ENCODE measurements at regions not wholly inside any gene's neighbourhood (a gene's known extent, or its start where the extent isn't known, plus 50 kb on each side); places are given as distances from the start of the nearest gene placed in this dataset.
"Not testable (repeated sequence)": the region's sequence is repeated elsewhere in the genome, so short reads cannot be mapped to it uniquely, and the experiment has no call there.

DNA sequence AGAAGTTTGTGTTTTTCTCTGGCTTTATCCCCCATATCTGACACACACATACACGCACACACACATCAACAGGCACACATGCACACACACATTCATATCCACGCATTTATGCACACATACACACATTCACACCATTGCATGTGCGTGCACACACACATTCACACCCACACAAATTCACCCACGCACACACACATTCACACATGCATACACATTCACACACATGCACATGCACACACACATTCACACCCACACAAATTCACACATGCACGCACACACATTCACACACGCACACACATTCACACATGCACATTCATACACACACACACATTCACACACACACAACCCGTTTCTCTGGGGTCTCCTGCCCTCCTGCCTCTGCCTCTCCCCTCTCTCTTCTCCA, 264.2 kb downstream of the BCL11B start:
- no peak for DNase-seq

DNA sequence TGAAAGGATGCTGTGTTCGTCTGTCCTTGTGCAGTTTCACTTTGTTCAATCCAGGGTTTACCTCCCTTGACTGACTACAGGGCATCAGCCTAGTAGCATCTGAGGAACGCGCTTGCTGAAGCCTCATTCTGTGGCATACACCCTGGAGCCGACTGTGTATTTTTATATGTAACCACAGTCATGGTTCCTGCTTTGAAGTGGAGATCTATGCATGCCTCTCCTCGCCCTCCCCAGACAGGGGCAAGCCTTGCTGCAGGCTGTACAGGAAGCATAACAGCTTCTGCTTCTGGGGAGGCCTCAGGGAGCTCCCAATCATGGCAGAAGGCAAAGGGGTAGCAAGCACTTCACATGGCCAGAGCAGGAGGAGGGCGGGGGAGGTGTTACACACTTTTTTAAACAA, 262.1 kb downstream of the BCL11B start:
- no peak for DNase-seq

DNA sequence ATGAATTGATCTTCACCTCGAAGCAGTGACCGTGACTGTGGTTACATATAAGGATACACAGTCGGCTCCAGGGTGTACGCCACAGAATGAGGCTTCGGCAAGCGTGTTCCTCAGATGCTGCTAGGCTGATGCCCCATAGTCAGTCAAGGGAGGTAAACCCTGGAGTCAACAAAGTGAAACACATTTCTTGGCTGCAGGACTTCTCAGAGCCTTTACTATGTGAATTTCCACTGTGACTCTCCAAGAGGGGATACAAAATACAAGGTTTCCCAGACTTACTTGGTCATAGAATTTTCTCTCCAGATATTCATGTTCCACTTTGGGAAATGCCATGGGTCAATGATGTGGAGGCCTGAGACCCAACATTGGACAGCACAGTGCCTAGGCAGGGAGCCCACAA, 260.6 kb downstream of the BCL11B start:
- no peak for DNase-seq

DNA sequence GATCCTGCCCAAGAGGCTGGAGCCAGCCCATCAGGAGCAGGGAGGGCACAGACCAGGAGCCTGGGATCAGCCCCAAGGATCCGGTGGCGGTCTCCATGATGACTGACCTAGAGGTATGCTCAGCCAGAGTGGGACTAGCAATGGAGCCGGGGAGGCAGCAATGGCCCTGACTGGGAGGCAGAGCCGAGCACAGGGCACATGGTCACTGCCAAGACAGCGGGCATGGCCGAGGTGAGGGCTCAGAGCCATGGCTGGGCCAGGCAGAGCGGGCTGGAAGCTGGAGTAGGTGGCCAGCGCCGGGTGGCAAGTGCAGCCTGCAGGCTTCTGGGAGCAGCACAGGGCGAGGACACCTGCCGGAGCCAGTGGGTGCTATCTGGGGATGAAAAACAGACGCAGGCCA, 259.3 kb downstream of the BCL11B start:
- DNase-seq: no peak

DNA sequence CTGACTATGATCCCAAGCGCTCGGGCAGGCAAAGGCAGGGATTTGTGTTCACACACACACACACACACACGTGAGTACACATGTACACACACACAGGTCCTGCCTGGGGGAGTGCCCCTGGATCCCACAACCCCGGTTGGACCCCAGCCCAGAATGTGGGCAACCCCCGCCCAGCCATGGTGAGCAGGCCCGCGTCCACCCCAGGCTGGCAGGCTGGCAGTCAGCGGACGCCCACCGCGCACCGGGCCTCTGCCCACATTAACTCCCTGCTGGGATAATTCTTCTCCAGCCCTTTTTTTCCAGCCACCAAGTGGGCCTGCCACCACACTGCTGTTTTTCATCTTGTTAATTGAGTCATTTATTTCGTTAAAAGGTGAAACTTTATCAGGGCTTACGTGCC, 256.2 kb downstream of the BCL11B start:
- DNase-seq: no peak

DNA sequence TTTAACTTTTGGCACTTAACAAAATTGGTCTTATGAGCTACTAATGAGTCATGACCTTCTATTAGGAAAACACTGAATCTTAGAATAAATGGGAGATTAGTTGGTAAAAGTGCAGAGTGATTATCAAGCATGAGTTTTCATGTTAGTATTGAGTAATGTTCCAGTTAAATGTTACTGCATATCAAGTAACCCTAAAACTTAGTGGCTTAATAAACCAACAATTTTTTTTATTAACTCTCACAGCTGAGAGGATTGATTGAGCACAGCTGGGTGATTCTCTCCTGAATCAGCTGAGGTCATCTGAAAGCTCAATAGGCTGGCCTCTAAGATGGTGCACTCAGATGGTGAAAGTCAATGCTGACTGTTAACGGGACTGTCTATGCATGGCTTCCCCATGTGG, 248.6 kb downstream of the BCL11B start:
- no peak for DNase-seq

DNA sequence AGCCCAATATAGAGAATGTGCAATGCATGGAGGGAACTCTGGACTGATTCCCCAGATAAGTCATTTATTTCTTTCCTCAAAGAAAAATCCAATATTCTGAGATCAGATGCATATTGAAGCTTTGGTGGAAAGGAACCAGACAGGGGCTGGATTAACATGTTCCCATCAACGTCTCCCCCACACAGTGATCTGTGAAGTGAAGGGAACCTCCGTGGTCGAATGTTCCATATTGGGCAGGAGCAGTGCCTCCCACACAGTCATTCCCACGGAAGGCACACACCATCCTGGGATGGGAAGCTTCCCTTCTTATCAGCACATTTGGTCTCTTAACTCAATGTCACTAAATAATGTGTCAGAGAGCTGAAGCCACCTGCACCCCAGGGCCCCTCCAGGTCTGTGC, 247.1 kb downstream of the BCL11B start:
- DNase-seq: no peak

DNA sequence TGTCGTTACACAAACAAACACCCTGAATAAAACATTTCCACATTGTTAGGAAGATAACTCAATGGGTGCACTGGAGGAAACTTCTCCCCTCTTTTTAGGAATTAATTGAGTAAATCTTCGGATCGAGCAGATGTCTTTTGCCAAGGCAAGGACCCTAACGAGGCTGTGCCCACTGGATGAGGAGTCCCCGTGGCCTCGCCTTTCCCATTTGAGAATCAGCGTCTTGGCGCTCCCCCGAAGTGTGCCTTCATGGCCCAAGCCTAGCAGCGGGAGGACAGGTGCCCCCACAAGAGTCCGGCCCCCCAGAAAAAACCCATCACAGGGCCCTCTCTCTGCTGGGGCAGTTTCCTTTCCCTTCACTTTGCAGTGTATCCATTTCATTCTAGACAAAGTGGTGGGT, 246.6 kb downstream of the BCL11B start:
- no peak for DNase-seq

DNA sequence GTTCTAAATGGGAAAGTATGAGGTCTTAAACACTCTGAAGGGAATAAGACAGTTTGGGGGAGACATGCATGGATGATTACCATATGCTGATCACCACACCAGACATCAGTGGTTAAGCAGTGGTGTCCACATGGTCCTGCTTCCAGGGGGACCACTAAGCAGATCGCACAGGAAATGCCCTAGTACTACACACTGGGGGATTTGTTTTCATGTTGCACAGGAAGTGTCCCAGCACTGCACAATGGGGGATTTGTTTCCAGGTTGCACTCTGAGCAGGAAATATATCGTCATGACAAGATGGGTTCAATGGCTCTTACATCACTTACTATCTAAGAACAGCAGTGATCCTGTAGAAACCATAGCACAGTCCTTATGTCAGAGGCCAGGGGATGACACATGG, 245.5 kb downstream of the BCL11B start:
- DNase-seq: no peak

DNA sequence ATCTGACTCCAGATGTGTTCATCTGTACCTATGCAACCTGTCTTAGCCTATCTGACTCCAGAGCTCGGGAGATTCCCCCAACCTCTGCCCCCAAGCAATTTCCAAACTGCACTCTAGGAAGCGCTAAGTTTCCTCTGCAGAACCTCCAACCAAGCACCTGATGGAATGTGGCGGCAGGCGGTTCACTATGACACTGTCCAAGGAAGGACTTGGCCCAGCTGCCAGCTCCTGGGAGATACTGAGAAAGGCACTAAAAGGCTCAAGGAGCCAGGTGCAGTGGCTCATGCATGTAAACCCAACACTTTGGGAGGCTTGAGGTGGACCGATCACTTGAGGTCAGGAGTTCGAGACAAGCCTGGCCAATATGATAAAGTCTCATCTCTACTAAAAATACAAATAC, 244.0 kb downstream of the BCL11B start:
- DNase-seq: no peak

DNA sequence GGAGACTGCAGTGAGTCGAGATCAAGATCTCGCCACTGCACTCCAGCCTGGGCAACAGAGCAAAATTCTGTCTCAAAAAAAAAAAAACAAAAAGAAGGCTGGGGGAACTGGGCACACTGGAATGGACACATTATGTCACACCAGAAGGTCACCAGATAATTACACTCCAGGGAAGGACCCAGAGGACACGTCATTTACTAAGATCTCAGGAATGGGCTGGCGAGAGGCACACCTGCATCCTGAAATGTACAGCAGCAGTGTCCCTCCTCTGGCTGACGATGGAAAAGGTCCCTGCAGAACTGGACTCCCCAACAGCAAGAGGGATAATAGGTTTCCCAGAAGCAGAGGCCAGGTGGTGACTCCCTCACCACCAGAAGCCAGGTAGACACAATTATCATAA, 243.5 kb downstream of the BCL11B start:
- no peak for DNase-seq

DNA sequence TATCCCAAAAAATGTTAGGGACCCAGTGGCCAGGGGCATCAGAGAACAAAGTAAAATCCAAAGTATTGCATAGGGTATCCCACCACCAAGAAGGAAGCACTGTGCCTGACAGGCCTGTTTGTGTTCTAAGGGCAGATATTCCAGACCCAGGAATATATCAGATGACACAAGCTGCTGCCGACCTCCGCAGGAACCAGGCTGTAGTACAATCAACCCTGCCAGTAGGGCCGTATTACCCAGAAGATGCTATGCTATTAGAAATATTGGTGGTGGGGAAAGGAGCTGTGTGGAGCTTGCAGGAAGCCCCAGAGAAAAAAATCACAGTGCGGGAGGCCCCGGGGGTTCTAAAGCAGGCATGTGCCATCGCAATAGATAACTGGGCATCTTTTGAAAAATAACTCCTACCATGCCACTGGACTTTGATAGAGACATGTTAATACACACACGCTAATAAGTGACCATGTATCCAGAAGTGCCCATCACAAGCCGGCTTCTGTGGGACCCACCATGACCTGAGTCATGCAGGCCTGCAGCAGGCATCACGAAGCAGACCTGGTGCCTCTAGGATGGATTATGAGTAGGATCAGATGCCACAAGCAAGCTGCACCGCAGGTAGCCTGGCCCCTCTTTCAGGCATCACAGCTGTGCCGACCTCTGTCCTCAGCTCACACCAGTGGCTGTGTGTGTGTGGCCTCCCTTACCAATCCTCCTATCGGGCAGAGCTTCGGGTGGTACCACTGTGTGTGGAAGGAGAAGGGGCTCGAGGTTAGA, 242.7 kb downstream of the BCL11B start:
- DNase-seq: no peak

DNA sequence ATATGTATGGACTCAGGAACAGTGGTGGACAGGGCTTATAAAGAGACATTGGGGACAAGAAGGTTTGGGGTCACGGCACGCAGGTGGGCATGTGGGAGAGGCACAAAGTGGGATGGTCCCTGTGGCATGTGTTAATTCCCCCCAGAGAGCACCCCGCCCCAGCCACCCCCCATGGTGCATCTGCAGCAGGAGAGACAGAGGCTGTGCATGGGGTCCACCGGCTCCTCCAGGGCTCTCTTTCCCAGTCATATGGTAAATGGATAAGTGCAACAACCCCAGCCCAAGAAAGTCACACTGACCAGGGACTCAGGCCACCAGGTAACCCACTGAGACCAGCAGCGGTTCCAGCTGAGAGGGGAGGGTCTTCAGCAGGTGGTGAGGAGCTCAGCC, 242.1 kb downstream of the BCL11B start:
- no peak for DNase-seq

DNA sequence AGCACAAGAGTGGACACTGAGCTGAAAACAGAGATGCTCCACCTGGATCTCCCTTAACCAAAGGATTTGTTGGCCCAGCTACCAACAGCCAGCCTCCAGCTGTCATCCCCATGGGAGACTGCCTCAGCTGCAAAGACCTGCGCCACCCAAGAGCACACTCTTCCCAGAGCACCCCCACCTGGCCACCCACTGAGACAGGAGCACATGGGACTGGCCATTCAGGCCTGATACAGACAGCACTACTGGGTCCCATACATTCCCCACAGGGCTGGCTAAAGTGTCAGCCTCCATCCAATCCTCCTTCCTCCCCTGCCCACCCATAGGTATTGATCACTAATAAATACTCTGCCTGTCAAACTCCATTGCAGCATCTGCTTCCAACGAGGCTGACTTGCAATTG, 241.5 kb downstream of the BCL11B start:
- DNase-seq: no peak

DNA sequence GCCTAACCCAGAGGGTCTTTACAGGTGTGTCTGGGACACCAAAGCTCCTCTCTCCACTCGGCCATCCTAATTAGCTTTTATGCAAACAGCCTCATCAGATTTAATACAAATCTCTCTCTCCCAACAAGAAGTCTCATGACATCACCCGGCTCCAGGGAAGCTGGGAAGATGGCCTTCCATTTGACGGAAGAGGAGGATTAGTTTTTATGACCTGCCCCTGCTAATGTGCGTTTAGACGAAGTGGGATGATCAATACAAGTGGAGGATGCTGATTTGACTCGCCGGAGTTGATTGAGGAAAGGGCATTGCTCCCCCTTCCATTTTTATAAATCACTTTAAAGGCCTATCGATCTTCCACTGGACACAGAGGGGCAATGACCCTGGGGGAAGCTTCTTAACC, 239.2 kb downstream of the BCL11B start:
- no peak for DNase-seq

DNA sequence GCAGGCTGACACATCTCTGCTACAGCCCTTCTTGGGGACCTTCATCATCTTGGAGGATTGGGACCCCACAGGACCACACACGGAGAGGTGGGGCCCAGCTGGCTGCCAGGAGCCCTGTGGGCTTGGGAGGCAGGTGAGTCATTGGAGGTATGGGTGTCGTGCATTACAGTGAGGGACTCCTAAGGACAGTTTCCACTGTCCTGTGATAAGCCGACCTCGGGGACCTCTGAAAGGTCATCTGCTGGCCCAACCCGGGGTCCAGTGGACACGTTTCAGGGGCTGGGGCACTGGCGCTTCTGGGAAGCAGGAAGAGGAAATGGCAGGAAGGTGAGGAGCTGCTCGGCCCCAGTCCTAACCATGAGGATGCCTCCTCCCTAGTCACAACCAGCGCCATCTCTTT, 238.0 kb downstream of the BCL11B start:
- DNase-seq: no peak

DNA sequence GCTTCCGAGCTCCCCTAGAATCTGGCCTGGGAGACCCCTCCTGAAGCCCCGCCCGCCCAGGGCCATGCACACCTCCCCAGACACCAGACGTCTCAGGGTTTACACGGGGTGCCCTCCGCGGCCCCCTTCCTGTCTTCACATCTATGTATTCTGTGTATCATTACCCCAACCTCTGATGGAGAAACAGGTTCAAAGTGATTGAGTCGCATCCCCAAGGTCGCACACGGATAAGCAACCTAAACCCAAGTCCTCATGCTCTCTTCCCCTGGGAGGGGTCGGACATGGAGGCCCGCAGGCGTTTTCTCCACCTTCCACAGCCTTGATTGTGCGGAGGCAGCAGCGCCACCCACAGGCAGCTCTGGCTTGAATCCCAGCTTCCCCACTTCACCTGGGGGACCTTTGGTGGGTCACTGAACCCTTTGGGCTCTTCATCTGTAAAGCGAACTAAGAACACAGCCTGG, 237.3 kb downstream of the BCL11B start:
- DNase-seq: no peak

DNA sequence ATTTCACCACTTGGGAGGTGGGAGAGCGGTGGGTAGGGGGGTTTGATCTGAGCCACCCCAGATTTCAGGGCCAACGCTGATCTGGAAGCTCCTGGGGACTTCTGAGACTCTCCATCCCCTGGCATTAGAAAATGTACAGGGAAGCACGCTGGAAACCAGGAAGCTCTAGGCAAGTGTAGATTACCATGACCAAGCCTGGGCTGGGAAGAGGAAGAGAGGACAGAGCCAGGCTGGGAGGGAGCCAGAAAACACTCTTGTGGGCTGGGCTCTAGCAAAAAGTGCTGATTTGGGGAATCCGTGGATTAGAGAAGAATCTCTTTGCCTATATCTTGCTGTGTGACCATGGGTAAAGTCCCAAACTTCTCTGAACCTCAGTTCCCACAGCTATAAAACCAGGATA, 236.7 kb downstream of the BCL11B start:
- DNase-seq: no peak

DNA sequence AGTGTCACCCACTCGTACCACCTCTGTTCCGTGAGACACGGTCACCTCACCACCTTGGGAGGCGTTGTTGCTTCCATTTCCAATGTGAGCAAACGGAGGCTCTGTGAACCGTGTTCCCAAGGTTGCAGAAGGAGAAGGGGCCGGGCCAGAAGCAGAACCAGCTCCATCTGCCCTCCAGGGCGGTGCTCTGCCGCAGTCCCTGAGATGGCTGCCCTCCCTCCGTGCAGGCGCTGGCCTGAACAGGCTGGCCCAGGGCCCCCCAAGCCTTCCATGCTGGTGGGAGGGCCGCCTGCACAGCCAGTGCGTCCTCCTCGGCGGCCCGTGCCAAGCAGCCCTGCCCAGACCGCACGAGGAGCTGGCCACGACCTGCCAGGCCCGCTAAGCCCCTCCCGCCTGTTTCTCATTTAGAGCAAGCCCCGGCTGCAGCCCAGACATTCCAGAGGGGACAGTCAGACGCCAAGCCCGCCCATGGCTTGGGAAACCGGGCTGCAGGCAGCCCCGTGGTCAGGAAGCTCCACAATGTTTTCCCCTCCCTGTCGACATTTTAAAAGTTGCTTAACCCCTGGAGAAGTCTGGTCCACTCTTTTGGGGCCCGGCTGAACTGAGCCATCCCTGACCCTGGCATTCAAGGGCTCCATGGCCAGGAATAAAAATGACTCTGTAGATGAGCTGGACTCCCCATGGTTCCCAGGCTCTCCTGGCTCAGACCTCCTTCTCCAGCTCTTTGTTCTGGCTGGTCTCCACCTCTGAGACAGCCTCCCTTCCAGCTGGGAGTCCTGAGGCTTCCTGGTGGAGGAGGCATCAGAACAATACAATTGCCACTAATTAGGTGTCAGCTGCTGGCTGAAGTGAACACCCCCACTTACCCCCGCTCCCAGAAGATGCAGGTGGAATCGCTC, 236.0 kb downstream of the BCL11B start:
- peak; percentile 7 for DNase-seq

DNA sequence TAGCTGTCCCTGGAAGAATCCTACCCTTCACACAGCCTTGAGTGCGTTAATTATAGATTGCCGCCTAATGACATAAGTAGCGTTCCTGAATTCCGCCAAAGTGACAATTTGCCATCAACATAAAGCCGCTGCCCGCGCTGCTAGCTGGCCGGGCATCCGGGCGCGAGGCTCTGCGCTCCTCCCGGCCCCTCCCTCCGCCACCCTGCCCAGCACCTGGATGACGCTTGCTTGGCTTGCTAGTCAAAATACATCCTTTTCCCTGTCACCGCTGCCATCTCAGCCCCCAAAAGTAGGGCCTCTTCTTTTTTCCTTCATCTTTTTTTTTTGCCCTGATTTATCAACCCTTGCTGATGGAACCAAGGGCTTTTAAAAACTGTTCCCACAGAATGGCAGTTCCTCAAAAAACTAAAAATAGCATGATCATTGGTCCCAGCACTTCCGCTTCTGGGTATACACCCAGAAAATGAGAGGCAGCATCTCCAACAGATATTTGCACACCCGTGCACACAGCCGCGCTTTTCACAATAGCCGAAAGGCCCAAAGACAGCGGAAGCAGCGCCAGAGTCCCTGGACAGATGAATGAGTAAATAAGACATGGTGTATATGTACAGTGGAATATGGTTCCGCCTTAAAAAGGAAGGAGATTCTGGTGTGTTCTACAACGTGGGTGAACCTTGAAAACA, 235.2 kb downstream of the BCL11B start:
- DNase-seq: no peak

DNA sequence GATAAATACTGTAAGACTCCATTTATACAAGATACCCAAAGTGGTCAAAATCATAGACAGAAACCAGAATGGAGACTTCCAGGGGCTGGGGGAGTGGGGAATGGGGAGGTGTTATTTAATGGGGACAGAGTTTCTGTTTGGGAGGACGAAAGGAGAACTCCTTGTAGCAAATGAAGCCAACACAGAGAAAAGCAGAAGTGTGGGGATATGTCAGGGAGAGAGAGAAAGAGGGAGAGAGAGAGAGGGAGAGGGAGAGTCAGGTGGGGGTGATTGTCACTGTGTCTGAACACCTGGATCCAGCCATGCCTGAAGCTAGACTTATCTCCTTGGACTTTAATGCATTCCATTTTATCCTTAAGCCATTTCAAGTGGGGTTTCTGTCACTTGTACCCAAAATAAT, 234.7 kb downstream of the BCL11B start:
- DNase-seq: not testable (repeated sequence)

DNA sequence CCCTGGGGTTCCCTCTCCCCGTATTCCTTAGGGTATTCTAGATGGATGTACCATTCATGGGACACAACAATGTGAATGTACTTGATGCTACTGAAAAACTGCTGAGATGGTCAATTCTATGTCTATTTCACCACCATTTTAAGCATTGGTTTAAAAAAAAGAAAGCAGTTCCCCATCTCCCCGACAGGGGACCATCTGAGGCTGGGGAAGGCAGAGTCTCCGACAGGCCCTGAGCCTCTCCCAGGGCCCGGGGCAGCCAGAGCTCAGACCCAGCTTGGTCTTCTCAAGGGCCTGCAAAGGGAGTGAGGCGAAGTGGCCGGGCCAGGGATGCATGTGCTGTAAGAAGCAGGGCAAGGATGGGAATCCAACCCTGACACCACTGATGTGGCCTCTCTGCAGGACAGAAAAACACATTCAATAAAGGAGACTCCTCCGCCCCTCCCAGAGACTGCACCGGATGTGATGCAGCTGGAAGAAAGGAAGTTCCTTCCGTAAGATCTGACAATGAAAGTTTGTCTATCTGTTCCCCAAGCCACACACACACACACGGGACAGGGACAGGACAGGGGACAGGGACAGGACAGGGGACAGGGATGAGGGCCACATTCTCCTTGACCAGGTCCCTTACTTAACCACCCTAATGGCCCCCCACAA, 234.1 kb downstream of the BCL11B start:
- DNase-seq: no peak

DNA sequence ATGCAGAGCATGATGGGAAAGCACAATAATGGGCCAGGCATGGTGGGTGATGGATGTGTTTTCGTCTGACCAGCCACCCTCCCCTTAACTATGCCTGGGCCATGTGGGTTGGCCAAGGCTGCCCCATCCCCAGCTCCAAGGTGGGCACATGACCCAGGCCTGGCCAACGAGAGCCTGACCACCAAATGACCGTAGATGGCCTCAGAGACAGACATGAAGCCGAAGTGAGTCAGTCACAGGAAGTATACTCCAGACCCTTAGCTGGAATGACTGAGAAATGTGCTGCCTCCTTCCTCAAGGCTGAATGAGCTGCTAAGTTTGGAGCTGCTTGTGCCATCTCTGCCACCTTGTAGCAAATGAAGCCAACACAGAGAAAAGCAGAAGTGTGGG, 233.6 kb downstream of the BCL11B start:
- DNase-seq: no peak
